Adrenal gland (tissue), 5 donors: ENCODE measurements at regions not wholly inside any gene's neighbourhood (a gene's known extent, or its start where the extent isn't known, plus 50 kb on each side); places are given as distances from the start of the nearest gene placed in this dataset.

ENCODE experiments used
- CTCF ChIP-seq, 6 experiments: fragments of 450-650 bp in 4 of 6; fragments of 200-600 bp in 2 of 6; sonication (generic) in 1 of 6; IDR thresholded peaks; 1 replicate in 5 of 6; 2 replicates in 1 of 6; pipeline versions ENCODE4 v1.5.1 to v1.8.0; 2016 to 2021; ENCODE audit warnings: antibody characterized with exemption in 6 of 6, mild to moderate bottlenecking in 2 of 6, moderate library complexity in 1 of 6
- POLR2A ChIP-seq, 2 donors: fragments of 450-650 bp; IDR thresholded peaks; one replicate each; pipeline ENCODE4 v1.6.1; 2017; ENCODE audit warnings: antibody characterized with exemption in 2 of 2, mild to moderate bottlenecking in 2 of 2, moderate library complexity in 1 of 2
- donor health status: DM: no; HTN: no; CAD: no.

DNA sequence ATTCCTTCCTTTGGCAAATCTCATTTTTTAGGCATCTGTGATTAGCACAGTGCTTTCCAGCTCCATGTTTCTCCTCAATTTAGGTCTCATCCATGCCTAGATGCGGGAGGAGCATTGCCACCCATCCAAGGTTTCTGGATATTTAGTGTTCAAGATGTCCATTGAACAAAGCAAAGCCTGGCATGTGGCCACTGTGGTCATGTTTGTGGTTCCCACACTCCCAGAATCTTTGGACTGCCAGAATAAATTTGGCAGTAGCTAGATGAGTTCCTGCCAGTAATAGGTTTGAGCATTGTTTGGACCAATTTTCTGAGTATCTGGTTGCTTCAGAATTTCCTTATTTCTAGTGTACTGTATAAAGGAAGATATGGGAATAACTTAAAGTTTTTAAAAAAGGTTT, 1124.1 kb downstream of the ADGRL3 start:
- TF ChIP-seq POLR2A (IDR thresholded peaks at IDR 0.05) (no peak), CTCF (IDR thresholded peaks at IDR 0.05) (no peak)
